Adipose tissue (tissue), 3 donors: ENCODE measurements at regions not wholly inside any gene's neighbourhood (a gene's known extent, or its start where the extent isn't known, plus 50 kb on each side); places are given as distances from the start of the nearest gene placed in this dataset.

Experiments
- H3K27ac ChIP-seq: one replicate; pipeline ENCODE4 v1.5.1; 2013; ENCODE audit warnings: low read depth, low read length
- WGBS, 3 donors: extraction: QIAGEN DNeasy Blood & Tissue Kit; methylation state at CpG; one replicate each; pipeline ENCODE4 v1.1.7; 2013; 5-methylcytosine and 5-hydroxymethylcytosine counted together
- donor health status: healthy with polysubstance abuse.
- donor health status: Bipolar disorder and iron deficiency.
- donor health status: healthy.

DNA sequence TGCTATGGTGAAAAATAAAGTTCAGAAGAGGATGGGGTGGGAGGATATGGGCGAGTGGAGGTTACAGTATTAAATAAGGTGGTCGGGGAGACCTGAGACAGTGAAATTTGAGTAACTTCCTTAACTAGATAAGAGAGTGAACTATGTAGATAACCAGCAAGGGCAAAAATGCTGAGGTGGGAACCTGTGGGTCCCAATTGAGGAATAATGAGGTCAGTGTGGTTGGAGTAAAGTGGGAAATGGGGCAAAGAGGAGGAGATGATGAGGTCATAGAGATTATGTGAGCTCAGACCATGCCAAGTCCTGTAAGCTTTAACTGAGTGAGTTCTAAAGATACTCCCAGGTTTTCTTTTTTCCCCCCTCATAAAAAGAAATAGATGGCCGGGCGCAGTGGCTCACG, 614.6 kb upstream of the PLXNA2 start:
- 70 to 78% (median 74%) methylated on average over 5 of the region's 5 CpGs for WGBS, 3 donors
- no peak overlapping the region for H3K27ac ChIP-seq

DNA sequence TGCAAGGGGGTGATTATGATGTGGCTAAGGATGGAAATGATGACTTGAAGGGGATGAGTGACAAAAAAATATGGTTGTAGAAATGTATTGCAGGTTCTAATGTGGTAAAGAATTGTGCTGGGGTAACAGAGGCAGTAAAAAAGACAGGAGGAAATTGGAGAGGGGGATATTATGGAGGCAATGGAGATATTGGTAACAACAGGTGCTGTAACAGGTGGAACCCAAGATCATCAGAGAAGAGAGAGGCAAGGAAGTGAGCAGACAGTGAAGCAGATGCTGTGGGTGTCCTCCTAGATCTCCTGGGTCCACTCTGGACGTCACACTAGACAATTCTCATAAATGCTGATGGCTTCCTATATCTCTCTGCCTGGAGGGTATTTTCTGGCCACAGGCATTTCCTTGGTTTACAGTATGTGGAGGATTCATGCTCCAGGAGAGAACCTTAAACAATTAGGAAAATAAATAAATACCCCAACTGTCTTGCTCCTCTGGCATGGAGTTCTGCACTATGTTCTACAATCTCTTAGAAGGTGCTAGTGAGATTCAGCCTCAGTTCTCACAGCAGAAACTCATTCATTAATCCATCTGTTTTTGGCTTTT, 620.3 kb upstream of the PLXNA2 start:
- no peak overlapping the region for H3K27ac ChIP-seq
- WGBS, 3 donors, result 64 to 67% (median 65%) methylated on average over 1 of the region's 1 CpG

DNA sequence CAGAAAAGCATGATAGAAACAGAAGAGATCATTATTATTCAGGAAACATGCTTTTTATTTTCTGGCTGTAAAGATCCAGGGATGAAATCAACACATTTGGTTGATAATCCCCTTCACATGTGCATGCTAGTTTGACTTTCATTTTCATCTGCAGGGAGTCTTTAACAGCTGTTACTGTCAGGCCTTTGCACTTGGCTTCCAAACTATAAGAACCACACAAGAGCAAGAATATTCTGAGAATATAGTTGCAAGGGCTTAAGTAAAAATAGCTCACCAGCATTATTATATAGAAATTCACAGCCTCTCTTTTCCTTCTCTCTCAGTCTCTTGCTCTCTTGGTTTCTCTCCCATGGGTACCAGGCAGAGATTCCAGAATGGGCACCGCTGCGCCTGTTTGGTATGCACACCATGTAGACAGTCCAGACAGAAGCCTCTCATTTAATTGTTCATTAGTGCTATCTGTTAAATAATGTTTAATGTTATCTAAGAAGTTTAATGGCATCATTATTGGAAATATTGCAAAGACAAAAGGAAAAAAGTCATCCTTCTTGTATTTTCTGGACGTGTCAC, 622.3 kb upstream of the PLXNA2 start:
- WGBS, 3 donors, result 86 to 91% (median 88%) methylated on average over 3 of the region's 3 CpGs
- H3K27ac ChIP-seq, result no peak overlapping the region

DNA sequence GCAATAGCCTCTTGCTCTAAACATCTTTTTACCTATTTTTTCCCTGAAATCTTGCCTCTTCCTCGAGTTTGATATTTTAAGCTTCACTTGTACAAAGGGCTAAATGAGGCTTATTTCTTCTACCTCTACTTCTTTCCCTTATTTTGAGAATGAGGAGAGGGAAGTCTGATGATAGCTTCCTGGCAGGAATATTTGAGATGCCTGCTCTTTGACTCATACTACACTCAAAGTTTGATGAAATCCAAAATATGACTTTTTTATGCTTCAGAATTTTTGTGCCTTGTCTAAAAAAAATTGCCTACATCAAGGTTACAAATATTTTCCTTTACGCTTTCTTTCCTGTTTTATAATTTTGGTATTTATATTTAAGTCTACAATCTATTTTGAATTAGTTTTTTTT, 624.4 kb upstream of the PLXNA2 start:
- no peak overlapping the region for H3K27ac ChIP-seq
- WGBS, 3 donors, result 24 to 81% (median 59%) methylated on average over 2 of the region's 2 CpGs

DNA sequence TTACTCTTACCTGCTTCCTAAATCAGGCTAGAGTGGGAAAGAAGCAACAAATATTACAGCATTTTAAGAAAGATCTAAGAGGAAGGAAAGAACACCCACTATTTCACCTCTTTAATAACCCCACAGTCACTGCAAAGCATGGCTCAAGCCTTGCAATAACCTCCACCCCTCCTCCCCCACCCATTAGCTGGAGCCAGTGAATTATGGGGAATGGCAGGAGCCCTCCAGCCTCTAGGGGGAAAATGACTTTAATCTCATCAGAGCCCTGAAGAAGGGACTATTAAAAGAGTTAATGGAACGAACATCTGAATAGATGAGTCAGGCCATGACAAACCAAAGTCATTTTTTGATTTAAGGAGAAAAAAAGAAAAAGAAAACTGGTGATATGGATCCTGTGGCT, 630.7 kb upstream of the PLXNA2 start:
- H3K27ac ChIP-seq, result no peak overlapping the region
- WGBS, 3 donors, result 66 to 74% (median 68%) methylated on average over 1 of the region's 1 CpG

DNA sequence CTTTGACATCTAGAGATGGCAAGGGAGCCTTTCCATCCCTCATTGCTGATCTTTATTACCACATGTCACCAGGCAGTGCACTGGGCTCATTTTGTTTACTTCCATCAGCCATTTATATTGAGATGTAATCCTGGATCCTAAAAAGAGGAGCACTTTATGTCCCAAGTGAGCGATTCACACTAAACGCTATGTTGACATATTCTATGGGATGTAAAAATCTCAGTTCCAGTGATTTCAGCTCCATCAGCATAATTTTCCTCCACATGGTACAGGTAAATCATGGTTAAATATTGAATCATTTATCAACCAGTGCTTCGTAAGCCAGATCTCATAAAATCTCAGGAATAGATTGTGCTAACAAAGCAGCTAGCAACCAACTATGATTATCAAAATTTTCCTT, 634.8 kb upstream of the PLXNA2 start:
- 62 to 90% (median 81%) methylated on average over 3 of the region's 3 CpGs for WGBS, 3 donors
- H3K27ac ChIP-seq, result no peak overlapping the region

DNA sequence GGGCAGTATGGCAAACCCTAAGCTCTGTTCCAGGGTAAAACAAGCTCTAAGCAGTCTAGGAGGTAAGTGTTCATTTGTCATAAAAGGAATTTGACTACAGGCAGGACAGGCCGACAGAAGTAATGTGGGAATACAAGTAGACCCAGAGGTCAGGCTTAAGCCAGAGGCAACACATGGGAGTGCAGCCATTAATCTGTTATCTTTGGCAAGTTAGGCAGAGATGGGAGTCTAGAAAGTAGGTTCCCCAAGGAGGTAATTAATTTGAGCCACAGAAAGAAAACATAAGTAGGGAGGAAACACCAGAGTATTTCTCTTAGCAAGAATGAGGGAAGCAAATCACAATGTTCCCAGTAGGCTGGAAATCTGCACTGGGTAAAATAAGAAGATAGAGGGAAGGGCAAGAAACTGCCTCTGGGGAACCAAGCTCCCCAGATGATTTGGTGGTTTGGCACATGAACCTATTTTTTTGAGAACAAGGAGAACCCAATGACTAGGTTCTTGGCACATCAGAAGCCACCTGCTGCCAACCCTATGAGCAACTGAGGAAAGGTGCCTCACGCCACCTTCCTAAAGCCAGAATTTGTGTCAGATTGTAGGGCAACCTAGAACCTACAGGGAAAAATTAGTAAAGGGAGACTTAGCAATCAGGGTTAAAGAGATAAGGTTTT, 636.4 kb upstream of the PLXNA2 start:
- 61 to 72% (median 69%) methylated on average over 2 of the region's 2 CpGs for WGBS, 3 donors
- H3K27ac ChIP-seq, result no peak overlapping the region

DNA sequence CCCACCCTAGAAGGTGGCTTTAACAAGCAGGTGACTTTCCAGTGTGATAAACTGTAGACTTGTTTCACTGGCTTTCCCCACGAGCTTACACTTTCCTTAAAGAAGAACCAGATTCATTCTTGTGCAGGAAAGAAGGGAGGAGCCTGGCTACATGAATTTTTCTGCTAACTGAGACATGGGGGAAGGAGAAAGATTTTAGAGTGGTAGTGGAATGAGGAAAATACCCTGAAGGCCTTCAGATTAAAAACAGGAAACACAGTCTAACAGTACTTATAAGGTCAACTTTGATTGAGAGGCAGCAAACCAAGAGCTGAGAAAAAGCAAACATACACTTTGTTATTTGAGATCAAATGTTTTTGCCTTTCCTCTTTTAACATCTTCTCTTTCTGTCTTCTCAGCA, 640.9 kb upstream of the PLXNA2 start:
- no peak overlapping the region for H3K27ac ChIP-seq
- 28 to 36% (median 30%) methylated on average over 1 of the region's 1 CpG for WGBS, 3 donors

DNA sequence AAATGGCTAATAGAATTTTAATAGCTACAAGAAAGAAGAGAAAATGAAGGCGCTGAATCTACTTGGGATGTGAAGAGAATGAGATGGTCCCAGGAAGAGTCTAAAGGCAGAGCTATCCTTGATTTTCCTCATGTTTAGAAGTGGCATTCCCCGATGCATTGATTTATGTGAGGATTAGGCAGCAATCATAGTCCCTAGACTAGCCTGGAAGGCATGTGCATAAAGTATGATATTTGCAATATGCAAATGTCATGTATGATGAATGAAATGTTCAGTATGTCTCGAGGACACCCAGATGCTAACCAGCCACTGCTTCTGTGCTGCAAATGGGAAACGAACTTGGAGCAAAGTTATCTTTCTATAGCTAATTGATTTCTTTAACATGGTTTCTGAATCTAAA, 641.5 kb upstream of the PLXNA2 start:
- 74 to 86% (median 80%) methylated on average over 4 of the region's 4 CpGs for WGBS, 3 donors
- no peak overlapping the region for H3K27ac ChIP-seq

DNA sequence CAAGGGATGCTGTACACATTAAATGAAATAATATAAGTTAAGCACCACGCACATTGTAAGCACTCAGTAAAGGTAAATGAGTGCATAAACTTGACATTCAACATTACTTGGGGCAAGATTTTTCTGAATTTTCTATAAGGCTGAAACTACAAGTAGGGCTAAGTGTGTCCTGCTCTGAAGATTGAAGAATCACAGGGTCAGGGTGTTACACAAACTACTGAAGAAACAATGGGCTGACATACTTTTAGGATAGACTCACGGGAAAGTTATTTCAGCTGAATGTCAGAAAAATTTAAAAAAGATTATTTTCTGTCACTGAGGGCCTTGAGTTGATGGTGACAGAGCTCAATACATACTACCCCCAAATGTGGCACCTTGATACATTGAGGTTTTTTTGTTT, 644.2 kb upstream of the PLXNA2 start:
- H3K27ac ChIP-seq, result no peak overlapping the region
- whole genome bisulfite sequencing, 3 donors, result 84 to 93% (median 90%) methylated on average over 2 of the region's 2 CpGs

DNA sequence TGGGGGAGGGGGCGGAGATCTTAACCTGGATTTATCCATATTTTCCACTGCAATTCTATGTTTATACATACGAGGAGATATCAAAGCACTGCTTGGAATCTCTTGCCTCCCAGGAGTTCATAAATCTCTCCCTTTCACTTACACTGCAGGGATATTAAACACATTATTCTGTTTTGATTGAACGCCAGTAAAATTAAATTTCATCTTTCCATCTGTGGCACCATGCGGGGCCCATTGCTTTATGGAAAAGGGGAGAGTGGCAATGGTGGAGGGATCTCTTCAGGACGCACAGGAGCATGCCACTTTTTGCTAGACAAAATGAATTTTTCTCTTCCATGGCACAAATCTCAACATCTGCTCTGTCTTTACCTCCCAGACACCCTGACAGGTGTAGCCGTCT, 648.0 kb upstream of the PLXNA2 start:
- WGBS, 3 donors, result 69 to 76% (median 72%) methylated on average over 6 of the region's 6 CpGs
- no peak overlapping the region for H3K27ac ChIP-seq

DNA sequence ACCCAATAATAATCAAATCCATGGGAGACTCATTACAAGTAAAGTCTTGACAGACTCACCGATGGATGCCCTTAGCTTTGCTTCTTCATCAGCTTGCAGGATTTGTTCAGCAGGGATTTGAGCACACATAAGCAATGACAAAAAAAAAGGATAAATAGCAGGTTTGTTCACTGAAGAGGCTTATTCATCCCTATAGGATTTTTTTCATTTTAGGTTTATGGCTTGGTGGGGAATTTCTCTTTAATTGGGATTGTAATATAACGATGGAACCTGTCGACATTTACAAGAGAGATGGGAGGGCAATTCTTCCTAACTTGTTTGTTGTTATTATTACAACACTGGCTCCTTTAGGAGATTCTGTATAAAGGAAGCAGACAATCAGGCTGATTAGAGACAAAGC, 649.1 kb upstream of the PLXNA2 start:
- no peak overlapping the region for H3K27ac ChIP-seq
- 76 to 87% (median 76%) methylated on average over 3 of the region's 3 CpGs for WGBS, 3 donors

DNA sequence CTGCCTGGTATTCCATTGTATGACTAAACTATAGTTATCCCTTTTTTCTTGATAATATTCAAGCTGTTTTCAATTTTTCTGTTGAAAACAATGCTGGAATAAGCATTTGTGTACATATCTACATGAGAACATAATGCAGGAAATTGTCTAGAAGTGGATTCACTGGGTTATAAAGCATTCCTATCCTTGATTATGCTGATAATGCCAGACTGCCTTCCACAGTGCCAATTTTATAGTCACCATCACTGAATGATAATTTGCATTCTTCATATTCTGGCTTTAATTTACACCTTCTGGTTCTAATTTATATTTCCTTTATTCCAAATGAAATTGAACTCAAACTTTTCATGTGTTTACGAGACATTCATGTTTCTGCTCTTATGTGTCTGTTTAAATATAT, 651.0 kb upstream of the PLXNA2 start:
- no peak overlapping the region for H3K27ac ChIP-seq
- WGBS, 3 donors, result 87 to 97% (median 90%) methylated on average over 1 of the region's 1 CpG

DNA sequence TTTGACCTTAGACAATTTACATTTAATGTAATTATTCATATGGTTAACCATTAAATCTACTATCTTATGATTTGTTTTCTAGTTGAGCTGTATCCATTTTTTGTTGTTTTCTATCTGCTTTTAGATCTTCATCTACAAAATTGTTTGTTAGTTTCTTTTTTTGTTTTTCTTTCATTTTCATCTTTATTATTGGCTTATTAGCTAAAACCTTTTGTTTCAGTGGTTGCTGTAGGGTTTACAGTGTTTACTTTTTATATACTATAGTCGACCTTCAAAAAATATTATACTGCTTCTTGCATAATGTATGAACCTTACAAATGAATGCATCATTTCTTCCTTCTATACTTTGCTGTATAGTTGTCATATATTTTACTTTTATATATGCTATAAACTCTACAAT, 651.6 kb upstream of the PLXNA2 start:
- 68 to 96% (median 76%) methylated on average over 1 of the region's 1 CpG for WGBS, 3 donors

DNA sequence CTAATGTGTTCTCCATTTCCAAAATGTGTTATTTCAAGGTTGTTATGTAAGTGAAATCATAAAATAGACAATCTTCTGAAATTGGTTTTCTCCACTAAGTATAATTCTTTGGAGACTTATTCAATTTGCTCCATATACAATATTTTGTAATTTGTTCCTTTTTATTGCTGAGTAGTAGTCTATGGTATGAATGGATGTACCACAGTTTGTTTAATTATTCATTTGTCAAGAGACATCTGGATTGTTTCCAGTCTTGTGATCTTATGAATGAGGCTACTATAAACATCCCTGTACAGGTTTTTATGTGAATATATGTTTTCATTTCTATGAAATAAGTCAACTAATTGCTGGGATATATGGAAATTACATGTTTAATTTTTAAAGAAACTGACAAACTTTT, 652.6 kb upstream of the PLXNA2 start:
- H3K27ac ChIP-seq, result no peak overlapping the region

More for the DNA sequence above, 651.6 kb upstream of the PLXNA2 start:
- H3K27ac ChIP-seq, result no peak overlapping the region

DNA sequence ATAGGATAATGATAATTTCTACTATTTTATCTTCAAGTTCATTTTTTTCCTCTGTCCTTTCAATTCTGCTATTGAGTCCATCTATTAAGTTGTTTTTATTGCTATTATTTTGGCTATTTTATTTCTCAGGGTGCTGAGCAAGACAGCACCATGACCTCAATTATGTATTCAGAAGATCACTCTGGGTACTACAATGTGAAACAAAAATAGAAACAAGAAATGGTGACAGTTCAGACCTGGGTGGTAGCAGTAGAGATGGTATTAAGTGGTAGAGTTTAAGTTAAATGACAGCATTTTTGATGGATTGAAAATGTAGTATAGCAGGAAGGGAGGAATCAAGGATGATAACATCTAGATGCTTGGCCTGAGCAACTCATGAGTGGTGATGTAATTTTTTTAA, 655.3 kb upstream of the PLXNA2 start:
- H3K27ac ChIP-seq, result no peak overlapping the region

DNA sequence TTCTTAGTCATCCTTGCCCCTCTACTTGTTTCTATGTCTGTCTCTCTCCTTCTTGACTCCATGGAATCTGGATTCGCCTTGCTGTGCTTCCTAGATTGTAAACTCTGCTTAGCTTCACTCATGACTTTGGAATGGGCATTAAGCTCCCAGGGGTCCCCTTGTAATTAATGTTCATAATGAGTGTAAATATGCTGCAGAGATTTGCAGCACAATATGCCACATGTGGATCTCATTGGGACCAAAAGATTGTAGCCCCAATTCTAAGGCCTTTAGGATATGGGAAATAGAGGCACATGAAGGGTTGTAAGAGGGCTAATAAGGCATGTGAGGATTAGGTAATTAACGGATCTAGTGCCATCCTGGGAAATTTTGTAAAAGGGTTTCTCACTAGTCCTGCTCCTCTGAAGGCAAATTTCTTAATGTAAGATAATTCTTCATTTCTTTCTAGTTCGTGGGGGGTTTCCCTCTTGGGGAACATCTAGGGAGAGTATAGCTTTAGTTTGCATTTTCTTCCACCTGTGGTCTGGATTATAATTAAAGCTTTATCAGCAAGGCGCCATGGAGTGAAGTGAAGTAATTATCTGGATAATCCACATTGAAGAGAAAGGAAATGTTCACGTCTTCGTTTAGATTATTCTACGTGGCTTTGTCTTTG, 659.2 kb upstream of the PLXNA2 start:
- no peak overlapping the region for H3K27ac ChIP-seq
- WGBS, 3 donors, result 82 to 89% (median 89%) methylated on average over 7 of the region's 7 CpGs

DNA sequence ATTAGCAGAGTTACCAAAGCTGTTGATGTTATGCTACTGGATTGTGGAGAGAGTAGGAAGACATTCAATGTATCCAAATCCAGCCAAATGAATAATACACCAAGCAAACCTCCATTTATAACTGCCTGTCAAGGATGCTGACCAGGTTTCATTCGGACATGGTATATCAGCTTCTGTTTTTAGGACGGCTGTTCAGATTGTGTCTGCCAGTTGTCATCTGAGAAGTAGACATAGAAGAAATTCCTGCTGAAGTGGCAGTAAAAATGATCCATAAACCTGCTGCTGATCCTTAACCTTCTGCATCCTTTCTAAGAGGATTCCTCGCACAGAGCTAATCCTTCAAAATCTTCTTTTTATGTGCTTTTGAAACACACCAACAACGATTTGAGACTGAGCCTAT, 663.6 kb upstream of the PLXNA2 start:
- H3K27ac ChIP-seq, result no peak overlapping the region
- WGBS, 3 donors, result 56 to 63% (median 62%) methylated on average over 4 of the region's 4 CpGs

DNA sequence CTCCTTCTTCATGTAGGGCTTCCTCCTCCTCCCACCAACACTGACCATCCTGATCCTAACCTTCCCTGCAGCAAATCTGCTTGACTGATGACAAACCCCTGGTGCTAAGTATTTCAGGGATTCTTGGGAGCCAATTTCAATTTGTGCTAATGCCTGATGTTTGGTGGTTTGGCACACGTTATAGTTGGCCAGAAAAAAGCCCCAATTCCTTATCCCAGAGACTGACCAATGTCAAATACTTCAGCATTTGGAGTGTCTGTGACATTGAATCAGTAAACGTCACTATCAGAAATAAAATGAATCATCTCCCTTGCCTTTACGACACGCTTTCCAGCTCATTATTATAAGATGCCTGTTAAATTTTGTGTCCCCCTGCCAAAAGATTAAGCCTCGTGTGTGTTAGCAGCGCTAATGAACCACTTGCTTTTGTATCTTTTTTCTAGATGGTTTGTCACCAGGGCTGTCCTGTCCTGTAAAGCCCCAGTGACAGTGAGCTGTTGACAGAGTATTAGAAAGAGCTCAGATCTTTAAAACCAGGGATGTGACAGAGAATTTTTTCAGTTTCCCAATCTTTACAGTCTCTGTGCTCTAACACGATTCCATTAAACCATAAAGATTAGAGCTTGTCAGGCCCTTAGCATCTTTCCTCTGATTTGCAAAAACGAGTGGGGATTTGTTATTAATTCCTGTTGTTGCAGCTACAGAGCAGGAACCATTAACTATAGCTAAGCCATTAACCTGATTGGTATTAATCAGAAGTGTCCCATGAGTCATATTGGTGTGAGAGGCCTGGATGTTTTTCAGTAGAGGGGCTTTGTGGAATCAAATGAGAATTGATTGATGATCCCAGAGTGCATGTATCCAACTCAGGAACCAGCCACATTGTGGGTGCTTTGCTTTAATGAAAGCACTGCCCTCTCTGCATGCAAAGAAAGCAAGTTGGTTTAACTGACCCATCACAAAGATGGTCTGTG, 665.1 kb upstream of the PLXNA2 start:
- H3K27ac ChIP-seq, result no peak overlapping the region
- 62 to 73% (median 71%) methylated on average over 8 of the region's 8 CpGs for WGBS, 3 donors
